ENCODE measurements at regions not wholly inside any gene's neighbourhood (a gene's known extent, or its start where the extent isn't known, plus 50 kb on each side); places are given as distances from the start of the nearest gene placed in this dataset.
"Not testable (repeated sequence)": the region's sequence is repeated elsewhere in the genome, so short reads cannot be mapped to it uniquely, and the experiment has no call there.

DNA sequence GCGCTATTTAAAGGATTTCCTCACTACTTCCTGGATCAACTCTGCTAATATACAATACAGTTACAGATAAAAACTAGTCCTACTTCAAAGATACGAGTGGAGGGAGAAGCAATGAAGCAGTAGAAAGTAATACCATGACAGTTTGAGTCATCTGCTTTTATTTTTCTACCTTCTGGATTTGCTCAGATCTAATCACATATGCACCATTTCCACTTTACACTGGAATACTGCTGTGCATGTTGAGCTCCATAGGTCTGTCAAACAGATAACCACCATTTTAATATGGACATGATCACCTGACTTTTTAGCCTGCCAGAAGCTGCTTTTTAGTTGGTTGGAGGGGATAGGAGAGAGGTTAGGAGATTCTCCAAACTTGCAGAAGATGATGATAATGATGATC is 92.5 kb downstream of the MMUT start:
- no peak for DNase-seq

DNA sequence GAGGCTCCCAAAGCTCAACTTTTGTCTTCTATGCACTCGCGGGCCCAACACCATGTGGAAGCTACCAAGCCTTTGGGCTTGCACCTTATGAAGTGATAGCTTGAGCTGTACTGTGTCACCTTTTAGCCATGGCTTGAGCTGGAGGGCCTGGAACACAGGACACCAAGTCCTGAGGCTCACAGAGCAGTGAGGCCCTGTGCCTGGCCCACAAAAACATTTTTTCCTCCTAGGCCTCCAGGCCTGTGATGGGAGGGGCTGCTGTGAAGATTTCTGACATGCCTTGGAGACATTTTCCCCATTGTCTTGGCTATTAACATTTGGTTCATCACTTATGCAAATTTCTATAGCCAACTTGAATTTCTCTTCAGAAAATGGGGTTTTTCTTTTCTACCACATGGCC is 96.5 kb downstream of the MMUT start:
- DNase-seq: no peak

DNA sequence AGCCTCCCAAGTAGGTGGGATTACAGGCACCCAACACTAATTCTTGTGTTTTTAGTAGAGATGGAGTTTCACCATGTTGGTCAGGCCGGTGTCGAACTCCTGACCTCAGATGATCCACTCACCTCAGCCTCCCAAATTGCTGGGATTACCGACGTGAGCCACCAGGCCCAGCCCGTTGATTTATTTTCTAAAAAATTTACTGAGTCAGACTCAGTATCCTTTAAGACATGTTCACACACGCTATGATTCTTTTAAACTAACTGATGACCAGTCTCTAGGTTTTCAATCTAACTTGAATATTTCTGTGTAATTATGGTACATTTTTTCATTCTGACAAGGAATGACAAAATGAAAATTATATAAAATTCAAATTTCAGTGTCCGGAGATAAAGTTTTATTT is 114.5 kb downstream of the MMUT start:
- no peak for DNase-seq

GRCh38 chr6:49342410-49342809 is 120.6 kb downstream of the MMUT start:
- DNase-seq: no peak

DNA sequence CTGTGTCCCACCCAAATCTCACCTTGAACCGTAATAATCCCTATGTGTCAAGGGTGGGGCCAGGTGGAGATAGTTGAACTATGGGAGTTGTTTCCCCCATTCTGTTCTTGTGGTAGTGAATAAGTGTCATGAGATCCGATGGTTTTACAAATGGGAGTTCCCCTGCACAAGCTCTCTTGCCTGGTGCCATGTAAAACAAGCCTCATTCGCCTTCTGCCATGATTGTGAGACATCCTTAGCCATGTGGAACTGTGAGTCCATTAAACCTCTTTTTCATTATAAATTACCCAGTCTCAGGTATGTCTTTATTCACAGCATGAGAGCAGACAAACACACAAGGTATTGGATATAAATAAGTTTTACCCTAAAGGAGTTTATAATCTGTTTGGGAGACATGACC is 121.2 kb downstream of the MMUT start:
- DNase-seq: no peak

DNA sequence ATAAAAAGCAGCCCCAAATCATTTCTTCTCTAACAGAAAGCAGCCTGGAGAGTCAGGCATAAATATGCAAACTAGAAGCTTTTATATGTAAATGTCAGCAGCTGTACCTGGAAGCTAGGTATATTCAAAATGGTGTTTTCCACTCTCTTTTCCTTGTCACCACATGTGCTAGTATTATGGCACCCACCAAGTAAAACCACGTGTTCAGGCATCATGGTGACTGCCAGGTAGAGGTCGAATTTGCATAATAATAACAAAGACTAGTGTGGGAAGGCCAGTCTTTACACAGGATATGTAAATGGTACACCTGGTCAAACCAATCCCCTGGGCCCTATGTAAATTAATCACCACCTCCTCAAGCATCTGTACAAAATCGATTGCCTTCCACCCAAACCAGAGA is 124.0 kb downstream of the MMUT start:
- no peak for DNase-seq

- no peak for DNase-seq
Measured at GRCh38 chr6:49336514-49337131, 126.4 kb downstream of the MMUT start.

DNA sequence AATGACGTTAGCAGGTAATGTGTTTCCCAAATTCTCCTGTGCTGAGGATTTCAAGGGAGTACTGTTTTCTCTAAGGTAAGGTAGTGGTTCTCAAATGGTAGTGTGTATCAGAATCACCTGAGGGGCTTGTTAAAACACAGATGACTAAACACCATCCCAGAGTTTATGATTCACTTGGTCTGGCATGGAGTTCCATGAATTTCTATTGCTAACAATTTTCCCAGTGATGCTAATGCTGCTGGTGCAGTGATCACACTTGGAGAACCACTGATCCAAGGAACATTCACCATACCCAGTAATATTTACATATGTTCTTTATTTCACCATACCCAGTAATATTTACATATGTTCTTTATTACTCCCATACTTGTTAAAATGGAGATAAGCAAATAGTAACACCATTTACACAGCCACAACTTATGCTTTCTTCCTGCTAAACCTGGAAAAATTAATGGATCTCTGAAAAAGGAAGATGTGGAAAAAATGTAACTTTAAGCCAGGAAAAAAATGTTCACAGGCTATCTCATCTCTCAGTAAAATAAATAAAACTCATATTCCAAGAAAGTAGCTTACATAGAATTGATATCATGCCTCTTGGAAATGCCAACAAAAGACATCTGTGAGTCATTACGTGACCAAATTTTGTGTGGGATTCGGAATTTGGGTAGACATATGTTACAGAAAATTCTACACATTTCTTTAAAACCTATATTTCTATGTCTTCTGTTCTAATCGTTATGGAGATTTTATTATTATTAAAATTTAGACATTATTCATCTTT is 129.5 kb downstream of the MMUT start:
- no peak for DNase-seq

GRCh38 chr6:49332781-49333180 is 130.3 kb downstream of the MMUT start:
- no peak for DNase-seq

- no peak for DNase-seq
Measured at GRCh38 chr6:49329186-49329585, 133.9 kb downstream of the MMUT start.

DNA sequence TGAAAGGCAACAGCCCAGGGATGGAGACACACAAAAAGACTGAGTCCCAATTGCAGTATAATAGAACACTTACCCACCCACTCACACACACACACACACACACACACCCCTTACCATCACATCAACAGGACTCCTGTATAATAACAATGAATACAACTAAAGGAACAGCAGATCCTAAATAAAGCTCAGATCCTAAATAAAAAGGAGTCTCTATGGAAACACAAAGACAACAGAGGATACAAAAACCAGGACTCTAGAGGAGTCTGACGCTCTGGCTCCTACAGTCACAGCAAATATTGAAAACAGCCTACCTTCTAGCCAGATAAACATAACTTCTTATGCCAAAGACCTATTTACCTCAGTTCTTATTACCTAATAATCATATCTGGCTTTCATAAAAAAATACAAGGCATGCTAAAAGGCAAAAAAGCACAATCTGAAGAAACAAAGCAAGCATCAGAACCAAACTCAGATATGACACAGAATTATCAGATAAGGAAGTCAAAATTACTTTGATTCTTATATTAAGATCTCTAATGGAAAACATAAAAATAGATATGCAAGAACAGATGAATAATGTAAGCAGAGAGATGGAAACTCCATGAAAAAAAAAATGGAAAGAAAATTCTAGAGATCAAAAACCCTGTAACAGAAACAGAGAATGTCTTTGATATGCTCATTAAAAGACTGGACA is 134.9 kb downstream of the MMUT start:
- no peak for DNase-seq

DNA sequence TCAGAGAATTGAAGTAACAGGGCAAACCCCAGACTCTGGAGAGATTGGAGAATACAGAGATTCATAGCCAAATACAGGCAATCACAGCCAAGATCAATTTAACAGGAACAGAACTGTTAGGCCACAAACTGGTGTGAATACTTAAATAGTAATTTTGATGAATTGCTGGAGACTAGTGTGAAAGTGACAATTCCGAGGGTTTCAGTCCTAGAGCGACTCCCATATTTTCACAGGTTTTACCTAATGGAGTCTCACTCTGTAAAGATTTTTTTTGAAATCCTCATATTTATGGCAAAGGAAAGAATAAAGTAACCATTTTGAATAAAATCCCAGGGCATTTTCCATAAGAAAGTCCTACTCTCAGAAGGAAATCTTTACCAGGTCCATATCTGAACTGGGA is 135.5 kb downstream of the MMUT start:
- DNase-seq: no peak

GRCh38 chr6:49327005-49327404 is 136.0 kb downstream of the MMUT start:
- no peak for DNase-seq

GRCh38 chr6:49326347-49326746 is 136.7 kb downstream of the MMUT start:
- no peak for DNase-seq

DNA sequence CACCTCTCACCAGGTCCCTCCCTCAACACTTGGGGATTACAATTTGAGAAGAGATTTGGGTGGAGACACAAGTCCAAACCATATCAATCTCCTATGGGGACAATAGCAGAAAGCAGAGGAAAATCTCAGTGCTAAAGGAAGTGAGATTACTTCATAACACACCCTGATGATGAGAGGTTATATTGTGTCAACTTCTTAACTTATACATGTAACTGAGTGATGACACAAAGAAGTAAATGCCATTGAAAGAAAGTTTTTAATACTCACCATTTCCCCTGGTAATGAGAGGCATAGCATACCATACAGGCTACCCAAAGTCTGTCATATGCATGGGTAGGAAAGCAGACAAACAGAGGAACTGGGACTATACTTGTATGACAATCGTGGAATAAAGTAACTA is 137.2 kb downstream of the MMUT start:
- DNase-seq: no peak

DNA sequence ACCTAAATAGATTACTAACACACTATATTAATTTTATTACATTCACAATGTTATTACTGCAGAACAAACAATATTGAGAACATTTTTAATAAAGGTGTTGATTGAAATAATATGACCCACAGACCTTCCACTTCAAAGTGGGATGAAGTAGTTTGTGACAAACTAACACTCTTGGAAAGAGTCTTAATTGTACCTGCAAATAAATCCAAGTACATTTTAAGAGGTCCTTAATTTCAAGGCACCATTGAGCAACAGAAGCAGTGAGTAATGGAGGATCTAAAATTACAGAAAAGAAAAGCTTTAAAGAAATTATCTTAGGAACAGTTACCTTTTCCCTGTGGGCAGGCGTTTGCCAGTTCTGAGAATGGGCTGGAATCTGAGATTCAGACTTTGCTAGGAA is 140.2 kb downstream of the MMUT start:
- no peak for DNase-seq

- DNase-seq: no peak
Measured at GRCh38 chr6:49321561-49322072, 141.4 kb downstream of the MMUT start.

GRCh38 chr6:49305010-49305409 is 158.0 kb downstream of the MMUT start:
- DNase-seq: no peak

DNA sequence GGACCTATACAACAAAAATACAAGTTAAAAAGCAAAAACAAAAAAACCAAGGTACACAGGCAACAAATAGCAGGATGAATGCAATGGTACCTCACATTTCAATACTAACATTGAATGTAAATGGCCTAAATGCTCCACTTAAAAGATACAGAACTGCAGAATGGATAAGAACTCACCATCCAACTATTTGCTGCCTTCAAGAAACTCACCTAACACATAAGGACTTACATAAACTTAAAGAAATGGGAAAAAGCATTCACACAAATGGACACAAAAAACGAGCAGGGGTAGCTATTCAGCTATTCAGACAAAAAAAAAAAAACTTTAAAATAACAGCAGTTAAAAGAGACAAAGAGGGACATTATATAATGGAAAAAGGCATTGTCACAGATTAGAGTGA is 158.7 kb downstream of the MMUT start:
- DNase-seq: not testable (repeated sequence)

GRCh38 chr6:49300911-49301310 is 162.1 kb downstream of the MMUT start:
- DNase-seq: no peak

GRCh38 chr6:49300443-49300842 is 162.6 kb downstream of the MMUT start:
- DNase-seq: no peak

GRCh38 chr6:49299279-49299678 is 163.8 kb downstream of the MMUT start:
- DNase-seq: no peak

- DNase-seq: no peak
Measured at GRCh38 chr6:49284180-49284579, 178.9 kb downstream of the MMUT start.

All from activated effector memory CD4-positive, alpha-beta T cell treated with anti-CD3 and anti-CD28 coated beads, Interleukin-2, amount 50 U/mL, for 16 hours (primary cell).